ENCODE measurements at regions not wholly inside any gene's neighbourhood (a gene's known extent, or its start where the extent isn't known, plus 50 kb on each side); places are given as distances from the start of the nearest gene placed in this dataset.
A peak's percentile ranks its signal among the peaks of the same experiment; 100 is the strongest.

GRCh38 chr11:70764356-70764905 lies 366.1 kb downstream of the CTTN start:
- no peak for DNase-seq (ENCODE audit: low spot score)

GRCh38 chr11:70766901-70767300 lies 368.6 kb downstream of the CTTN start:
- no peak for DNase-seq (ENCODE audit: low spot score)

DNA sequence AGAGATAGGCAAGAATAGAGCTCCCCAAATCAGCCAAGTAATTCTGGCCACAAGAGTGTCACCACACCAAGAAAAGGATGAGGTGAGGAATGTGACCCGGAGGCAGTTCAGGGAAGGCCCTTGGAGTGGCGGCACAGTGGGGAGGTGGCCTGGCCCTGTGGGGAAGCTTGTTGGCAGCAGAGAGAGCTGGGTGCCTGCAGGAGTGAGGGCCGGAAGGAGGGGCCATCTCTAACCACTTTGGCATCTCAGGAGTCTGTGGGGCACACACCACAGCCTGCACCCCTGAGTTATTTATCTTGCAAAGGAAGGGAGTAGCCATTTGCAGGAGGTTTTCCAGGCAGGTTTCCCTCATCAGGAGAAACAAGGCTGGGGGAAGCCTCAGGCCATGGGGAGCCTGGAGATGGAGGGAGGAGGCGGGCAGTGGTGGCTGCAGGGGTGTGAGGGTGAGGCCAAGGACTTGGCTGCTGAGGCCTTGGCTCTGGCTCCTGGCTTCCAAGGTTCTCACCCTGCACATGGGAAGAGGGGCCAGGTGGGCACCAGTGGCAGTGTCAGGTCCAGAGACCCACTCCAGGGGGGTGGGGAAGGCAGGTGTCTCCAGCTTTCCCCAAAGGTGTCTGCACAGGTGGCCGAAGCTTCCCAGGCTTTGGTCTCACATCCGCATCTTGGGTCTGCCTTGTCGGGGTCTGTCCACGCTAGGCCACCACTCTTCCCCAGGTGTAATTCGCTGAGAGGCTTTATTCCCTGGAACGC lies 370.2 kb downstream of the CTTN start:
- DNase-seq (ENCODE audit: low spot score): no peak

DNA sequence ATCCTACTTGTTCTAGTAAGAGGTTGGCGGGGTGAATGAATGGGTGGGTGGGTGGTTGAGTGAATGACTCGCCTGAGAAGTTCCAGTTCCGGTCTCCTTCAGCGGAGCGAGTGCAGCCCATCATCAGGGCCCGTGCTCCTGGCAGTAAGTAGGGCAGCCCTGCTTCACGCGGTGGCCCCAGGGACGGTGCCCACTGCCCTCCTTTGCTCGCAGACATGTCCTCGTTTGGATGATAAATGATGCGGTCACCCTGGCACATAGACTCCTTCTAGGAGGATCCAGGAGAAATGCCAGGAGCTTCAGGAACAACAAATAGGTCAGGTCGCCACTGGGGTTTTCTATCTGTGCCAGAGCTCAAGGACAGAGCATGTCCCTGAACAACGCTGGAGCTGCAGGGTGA lies 370.8 kb downstream of the CTTN start:
- DNase-seq (ENCODE audit: low spot score): no peak

GRCh38 chr11:70769521-70769920 lies 371.2 kb downstream of the CTTN start:
- no peak for DNase-seq (ENCODE audit: low spot score)

DNA sequence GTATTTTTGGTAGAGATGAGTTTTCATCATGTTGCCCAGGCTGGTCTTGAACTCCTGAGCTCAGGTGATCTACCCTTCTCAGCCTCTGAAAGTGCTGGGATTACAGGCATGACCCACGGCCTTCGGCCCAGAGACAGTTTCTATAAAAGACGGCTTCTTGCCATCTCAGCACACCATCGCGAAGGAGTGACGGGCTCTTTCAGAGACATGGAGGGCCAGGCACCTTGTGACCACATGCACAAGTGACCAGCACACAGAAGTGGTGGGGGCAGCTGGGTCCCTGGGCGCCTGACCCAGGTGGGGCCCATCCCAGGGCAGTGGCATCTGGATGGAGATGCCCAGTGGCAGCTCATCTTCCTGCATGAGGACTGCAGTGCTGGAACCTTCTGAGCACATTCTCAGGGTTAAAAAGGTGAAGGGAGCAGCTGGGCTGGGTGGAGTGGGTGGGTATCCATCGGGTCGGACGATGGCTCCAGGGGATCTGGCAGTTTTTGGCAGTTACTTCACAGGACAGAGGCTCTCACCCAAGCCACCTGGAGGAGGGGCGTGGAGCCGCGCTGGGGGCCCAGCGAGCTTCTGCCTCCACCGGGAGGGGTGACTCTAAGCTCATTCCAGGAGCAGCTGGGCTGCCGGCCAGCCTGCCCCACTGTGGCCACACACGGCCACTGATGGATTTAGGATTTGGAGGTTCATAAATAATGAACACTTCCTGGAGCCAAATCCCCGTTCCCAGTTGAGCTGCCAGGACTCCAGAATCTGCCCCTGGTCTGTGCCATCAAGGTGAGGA lies 373.0 kb downstream of the CTTN start:
- no peak for DNase-seq (ENCODE audit: low spot score)

GRCh38 chr11:70772950-70773349 lies 374.6 kb downstream of the CTTN start:
- DNase-seq (ENCODE audit: low spot score): no peak

- no peak for DNase-seq (ENCODE audit: low spot score)
Observed at GRCh38 chr11:70775386-70776075, 377.2 kb downstream of the CTTN start.

GRCh38 chr11:70776914-70777532 lies 378.7 kb downstream of the CTTN start:
- DNase-seq (ENCODE audit: low spot score): no peak

- no peak for DNase-seq (ENCODE audit: low spot score)
Observed at GRCh38 chr11:70778883-70779282, 380.6 kb downstream of the CTTN start.

DNA sequence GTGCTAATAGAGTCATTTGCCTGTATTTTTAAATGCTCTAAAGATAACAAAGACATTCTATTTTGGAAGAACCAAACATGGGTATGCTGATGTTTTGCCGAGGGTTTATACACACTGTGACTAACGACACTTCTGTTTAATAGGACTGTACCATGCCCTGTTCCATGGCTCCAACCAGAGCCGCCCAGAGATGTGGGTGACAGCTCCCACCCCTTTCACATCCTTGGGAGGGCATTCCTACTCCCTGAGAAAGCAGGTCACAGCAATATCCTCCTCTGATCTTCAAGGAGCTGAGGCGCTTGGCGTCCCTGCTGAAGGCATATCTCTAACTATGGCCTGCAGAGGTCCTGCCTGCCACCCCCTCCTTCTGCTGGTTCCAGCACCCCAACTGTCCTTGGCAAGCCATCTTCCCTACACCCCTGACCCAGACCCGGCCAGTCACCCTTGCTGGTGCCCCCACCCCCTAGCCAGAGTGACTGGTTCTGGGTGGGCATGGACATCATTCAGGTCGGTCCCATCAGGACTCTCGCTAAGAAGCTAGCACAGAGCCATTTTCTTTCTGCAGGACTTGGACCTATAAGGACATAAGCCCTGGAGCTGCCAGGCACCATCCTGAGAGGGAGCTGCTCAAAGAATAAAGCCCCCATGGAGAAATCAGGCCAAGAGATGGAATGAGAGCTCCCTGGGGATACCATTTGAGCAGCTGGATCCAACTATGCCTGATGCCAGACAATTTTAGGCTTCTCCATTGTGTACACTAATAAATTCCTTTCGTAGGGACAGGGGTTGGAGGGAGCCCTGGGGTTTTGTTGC lies 381.3 kb downstream of the CTTN start:
- no peak for DNase-seq (ENCODE audit: low spot score)

DNA sequence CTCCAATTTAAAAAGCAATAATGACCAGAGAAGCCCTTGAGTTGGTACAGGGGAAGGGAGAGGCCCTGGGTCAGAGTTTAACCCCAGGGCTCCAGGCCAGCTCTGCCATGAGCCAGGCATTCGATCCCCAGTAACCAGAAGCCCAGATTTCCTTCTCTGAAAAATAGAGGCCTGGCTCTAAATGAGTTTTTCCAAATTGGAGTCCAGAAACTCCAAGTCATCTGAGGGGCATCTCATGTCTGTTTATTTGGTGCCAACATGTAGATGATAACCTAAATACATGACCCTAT lies 381.9 kb downstream of the CTTN start:
- DNase-seq (ENCODE audit: low spot score): no peak

DNA sequence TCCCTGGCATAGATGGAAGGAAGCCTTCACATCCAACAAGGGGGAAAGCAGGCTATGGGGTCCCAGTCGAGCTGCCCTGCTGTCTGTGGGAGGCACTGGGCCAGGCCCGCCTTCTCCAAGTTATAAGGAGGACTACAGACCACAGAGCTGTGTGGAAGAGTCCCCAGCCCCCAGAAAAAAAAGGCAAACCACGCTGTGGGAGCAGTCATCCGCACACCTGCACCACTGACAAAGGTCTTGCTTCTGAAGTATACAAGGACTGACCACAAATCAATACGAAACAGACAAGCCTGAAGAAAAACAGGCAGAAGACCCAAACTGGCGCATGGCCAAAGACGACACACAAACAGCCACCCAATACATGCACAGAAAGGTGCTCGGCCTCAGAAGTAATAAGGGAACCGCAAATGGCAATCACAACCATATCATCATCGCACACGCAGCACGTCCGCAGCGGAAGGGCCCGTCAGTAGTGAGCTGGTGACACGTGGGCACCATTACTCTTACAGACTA lies 384.1 kb downstream of the CTTN start:
- no peak for DNase-seq (ENCODE audit: low spot score)

GRCh38 chr11:70783356-70783755 lies 385.0 kb downstream of the CTTN start:
- peak; percentile 32 for DNase-seq (ENCODE audit: low spot score)

GRCh38 chr11:70783821-70784220 lies 385.5 kb downstream of the CTTN start:
- no peak for DNase-seq (ENCODE audit: low spot score)

- DNase-seq (ENCODE audit: low spot score): no peak
Observed at GRCh38 chr11:70785372-70785771, 387.0 kb downstream of the CTTN start.

- DNase-seq (ENCODE audit: low spot score): no peak
Observed at GRCh38 chr11:70786021-70786665, 387.8 kb downstream of the CTTN start.

DNA sequence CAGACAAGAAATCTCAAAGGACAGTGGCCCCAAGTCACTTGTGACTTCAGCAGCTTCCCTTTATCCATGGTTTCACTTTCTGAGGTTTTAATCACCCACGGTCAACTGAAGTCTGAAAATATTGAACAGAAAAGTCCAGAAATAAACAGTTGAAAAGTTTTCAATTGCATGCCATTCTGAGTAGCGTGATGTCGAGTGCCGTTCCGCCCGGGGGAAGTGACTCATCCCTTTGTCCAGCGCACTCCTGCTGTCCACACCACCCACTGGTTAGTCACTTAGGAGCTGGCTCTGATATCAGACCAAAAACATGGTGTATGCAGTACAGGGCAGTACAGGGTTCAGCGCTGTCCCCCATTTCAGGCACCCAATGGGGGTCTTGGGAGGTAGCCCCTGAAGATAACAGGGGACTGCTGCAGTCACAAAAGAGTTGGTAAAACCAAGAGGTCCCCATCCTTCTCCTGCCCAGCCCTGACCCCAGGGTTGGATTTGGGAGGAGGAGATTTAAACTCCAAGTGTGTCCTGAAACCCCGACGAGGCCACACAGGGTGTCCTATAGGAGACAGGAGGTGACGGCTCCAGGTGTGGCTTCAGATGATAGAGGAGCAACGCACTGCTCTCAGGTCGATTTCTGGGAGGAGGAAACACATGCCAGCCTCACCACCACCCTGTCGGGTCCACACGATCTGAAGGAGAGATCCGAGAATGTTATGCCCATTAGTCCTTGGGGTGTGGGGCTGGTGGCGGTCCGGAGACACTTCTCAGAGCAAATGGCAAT lies 390.1 kb downstream of the CTTN start:
- DNase-seq (ENCODE audit: low spot score): peak; percentile 96

GRCh38 chr11:70790671-70791300 lies 392.5 kb downstream of the CTTN start:
- no peak for DNase-seq (ENCODE audit: low spot score)

Data from AG20443 (cell line).